Transverse colon (tissue), 4 donors: ENCODE measurements at regions not wholly inside any gene's neighbourhood (a gene's known extent, or its start where the extent isn't known, plus 50 kb on each side); places are given as distances from the start of the nearest gene placed in this dataset.

Source experiments
- DNase-seq: peaks from one replicate; pipeline ENCODE4 v3.0.0-alpha.2; 2019
- H3K27ac ChIP-seq, 4 donors: fragments of 200-600 bp; sonication (generic); 2 replicates each; pipeline ENCODE4 v1.5.1; 2016 to 2018; ENCODE audit warnings: inconsistent platforms in 4 of 4
- H3K27me3 ChIP-seq: fragments of 200-600 bp; sonication (generic); 2 replicates; pipeline ENCODE4 v1.5.1; 2017; ENCODE audit warnings: inconsistent platforms
- H3K36me3 ChIP-seq, 4 donors: fragments of 200-600 bp; sonication (generic); 2 replicates each; pipeline ENCODE4 v1.5.1; 2017 to 2019; ENCODE audit warnings: inconsistent platforms in 4 of 4
- H3K4me1 ChIP-seq, 4 donors: fragments of 200-600 bp; sonication (generic); 2 replicates each; pipeline ENCODE4 v1.5.1; 2017 to 2020; ENCODE audit warnings: inconsistent platforms in 4 of 4
- H3K4me3 ChIP-seq, 4 donors: fragments of 200-600 bp; sonication (generic); 1 replicate in 1 of 4; 2 replicates in 3 of 4; pipeline versions ENCODE4 v1.5.1 to v1.6.1; 2017 to 2019; ENCODE audit warnings: inconsistent platforms in 4 of 4
- H3K9me3 ChIP-seq, 2 donors: fragments of 200-600 bp; sonication (generic); 2 replicates each; pipeline ENCODE4 v1.5.1; 2017 to 2019; ENCODE audit warnings: inconsistent platforms in 2 of 2
- EP300 ChIP-seq: sonication (generic); formaldehyde crosslinking; IDR thresholded peaks from one replicate; pipeline ENCODE4 v1.6.1; 2017; ENCODE audit warnings: antibody characterized with exemption, low read depth
- POLR2A ChIP-seq: fragments of 450-650 bp; IDR thresholded peaks from one replicate; pipeline ENCODE4 v1.6.1; 2016; ENCODE audit warnings: antibody characterized with exemption, mild to moderate bottlenecking, moderate library complexity
- POLR2AphosphoS5 ChIP-seq, 3 donors: sonication (generic); formaldehyde crosslinking; IDR thresholded peaks; one replicate each; pipeline ENCODE4 v1.6.1; 2016; ENCODE audit warnings: antibody characterized with exemption in 3 of 3
- WGBS, 2 donors: methylation state at CpG; one replicate each; pipeline ENCODE4 v1.1.5; 2018; ENCODE audit warnings: low coverage in 1 of 2; 5-methylcytosine and 5-hydroxymethylcytosine counted together
- in situ Hi-C, 4 donors: fragments of 200-750 bp; cut with MboI; loops; one replicate each; pipeline versions ENCODE4 v1.15.0 to v1.15.1; 2017; ENCODE audit warnings: low sequenced_read_pairs in 3 of 4, low pct_ligation_motif_present in 1 of 4, low pct_unique_long_range_greater_than_20kb in 1 of 4
- intact Hi-C: fragments of 100-400 bp; cut with DNase I; formaldehyde crosslinking; loops from one replicate; pipeline ENCODE4 v1.15.1; 2023; ENCODE audit warnings: low total_unique reads
- TF ChIP-seq, protein P1 (sequence below), 5 experiments: fragments of 200-600 bp in 3 of 5; fragments of 450-650 bp in 2 of 5; sonication (generic) in 3 of 5; IDR thresholded peaks; 1 replicate in 2 of 5; 2 replicates in 3 of 5; pipeline ENCODE4 v1.5.1; 2016 to 2017; ENCODE audit warnings: antibody characterized with exemption in 5 of 5, inconsistent platforms in 3 of 5, mild to moderate bottlenecking in 2 of 5, moderate library complexity in 1 of 5

DNA sequence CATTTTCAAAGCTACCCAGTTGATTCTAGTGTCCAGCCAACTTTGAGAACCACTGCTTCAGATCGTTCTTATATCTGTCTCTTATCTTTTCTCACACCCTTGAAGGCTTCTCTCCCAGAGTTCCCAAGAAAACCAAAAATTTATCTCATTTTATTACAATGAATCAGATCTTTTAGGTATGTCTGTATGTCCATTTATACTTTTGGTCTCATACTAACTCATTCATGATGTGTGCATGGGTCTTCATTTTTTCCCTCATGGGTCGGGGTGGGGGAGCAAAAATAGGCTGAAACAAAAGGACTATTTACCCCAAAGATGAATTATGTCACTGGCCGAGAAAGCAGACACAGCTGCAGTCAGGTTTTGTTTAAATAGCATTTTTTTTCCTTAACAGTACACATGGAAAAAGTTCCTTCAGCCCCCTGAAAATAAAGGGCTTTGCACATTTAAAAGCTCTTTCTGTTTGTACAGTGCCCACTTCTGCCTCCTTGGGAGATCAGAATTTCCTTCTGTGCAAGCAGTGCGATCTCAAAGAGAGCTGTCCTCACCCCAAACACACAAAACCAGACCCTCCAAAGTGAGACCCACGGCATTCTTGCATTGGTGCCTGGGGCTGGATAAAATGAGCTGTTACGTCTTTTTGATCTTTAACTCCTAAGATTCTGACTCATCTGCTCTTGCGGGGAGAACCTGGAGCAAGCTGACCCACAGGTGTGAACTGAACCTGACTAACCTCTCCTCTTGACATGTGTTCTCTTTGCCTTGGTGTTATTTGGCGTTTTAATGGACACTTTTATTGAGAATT, 251.2 kb upstream of the ELAC2 start:
- 29 to 52% methylated on average over 3 to 8 of the region's 8 CpGs for WGBS, 2 donors
- intact Hi-C loops = no loop called here

DNA sequence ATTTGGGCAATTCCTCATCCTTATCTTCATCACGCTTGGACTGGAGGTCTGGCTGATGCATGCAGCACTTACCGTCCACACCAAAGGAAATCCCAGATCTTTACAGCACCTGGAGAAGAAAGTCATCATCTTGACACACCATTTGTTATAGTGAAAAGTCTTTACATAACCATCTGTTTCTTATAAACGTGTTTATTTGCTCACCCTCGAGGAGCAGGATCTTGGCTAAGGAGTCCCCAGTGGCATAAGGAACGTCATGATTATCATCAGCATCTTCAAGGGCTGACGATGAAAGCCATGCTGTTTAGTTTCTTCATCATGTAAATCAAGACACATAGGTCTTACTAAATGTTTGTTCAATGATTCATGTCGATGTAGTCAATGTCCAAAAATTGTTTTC, 248.8 kb upstream of the ELAC2 start:
- H3K27ac ChIP-seq = no peak overlapping the region
- 51 to 54% methylated on average over 6 to 7 of the region's 7 CpGs for WGBS, 2 donors
- no peak for DNase-seq
- H3K4me1 ChIP-seq = no peaks in the 10 kb centered on the region
- TF ChIP-seq, protein P1, sequence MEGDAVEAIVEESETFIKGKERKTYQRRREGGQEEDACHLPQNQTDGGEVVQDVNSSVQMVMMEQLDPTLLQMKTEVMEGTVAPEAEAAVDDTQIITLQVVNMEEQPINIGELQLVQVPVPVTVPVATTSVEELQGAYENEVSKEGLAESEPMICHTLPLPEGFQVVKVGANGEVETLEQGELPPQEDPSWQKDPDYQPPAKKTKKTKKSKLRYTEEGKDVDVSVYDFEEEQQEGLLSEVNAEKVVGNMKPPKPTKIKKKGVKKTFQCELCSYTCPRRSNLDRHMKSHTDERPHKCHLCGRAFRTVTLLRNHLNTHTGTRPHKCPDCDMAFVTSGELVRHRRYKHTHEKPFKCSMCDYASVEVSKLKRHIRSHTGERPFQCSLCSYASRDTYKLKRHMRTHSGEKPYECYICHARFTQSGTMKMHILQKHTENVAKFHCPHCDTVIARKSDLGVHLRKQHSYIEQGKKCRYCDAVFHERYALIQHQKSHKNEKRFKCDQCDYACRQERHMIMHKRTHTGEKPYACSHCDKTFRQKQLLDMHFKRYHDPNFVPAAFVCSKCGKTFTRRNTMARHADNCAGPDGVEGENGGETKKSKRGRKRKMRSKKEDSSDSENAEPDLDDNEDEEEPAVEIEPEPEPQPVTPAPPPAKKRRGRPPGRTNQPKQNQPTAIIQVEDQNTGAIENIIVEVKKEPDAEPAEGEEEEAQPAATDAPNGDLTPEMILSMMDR (IDR thresholded peaks at IDR 0.05) = no peak
- TF ChIP-seq EP300 (no peak), POLR2A (no peak), POLR2AphosphoS5 (IDR thresholded peaks at IDR 0.05) (no peak)
- H3K4me3 ChIP-seq = no peak overlapping the region
- intact Hi-C loops (no loop called here), in situ Hi-C loops (no loop called here)
- H3K27me3 ChIP-seq = no peaks in the 10 kb centered on the region
- H3K9me3 ChIP-seq = no peaks in the 10 kb centered on the region
- no peaks in the 10 kb centered on the region for H3K36me3 ChIP-seq

More for the DNA sequence above, 251.2 kb upstream of the ELAC2 start:
- Histone ChIP-seq H3K27ac (no peak overlapping the region), H3K36me3 (no peaks in the 10 kb centered on the region), H3K27me3 (no peaks in the 10 kb centered on the region), H3K4me3 (no peak overlapping the region), H3K9me3 (no peaks in the 10 kb centered on the region), H3K4me1 (no peaks in the 10 kb centered on the region)
- in situ Hi-C loops = no loop called here
- no peak for DNase-seq
- TF ChIP-seq EP300 = no peak

DNA sequence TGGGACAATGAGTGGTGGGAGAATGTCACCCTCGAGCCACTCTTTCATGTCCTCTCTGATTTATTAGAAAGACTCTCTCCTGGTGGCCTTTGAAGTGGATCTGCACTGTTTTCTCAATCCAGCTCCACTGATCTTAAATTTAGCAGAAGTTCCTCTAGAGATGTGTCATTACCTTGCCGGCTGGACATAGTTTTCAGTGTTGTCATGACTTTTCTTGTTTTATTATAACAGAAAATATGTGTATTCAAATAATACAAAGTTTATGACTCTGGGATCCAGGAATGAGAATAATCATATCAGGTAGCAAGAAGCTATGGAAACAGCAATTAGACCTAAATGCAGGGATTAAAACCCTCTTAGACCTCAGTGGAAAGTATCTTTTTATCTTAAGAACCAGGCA, 247.5 kb upstream of the ELAC2 start:
- Histone ChIP-seq H3K4me1 (no peaks in the 10 kb centered on the region), H3K4me3 (no peak overlapping the region), H3K9me3 (no peaks in the 10 kb centered on the region), H3K36me3 (no peaks in the 10 kb centered on the region), H3K27ac (no peak overlapping the region), H3K27me3 (no peaks in the 10 kb centered on the region)
- WGBS, 2 donors = 66 to 67% methylated on average over 2 of the region's 2 CpGs
- DNase-seq = no peak
- TF ChIP-seq, protein P1 (IDR thresholded peaks at IDR 0.05) = no peak
- TF ChIP-seq EP300 (no peak), POLR2AphosphoS5 (IDR thresholded peaks at IDR 0.05) (no peak), POLR2A (no peak)
- intact Hi-C loops = no loop called here
- in situ Hi-C loops = no loop called here

DNA sequence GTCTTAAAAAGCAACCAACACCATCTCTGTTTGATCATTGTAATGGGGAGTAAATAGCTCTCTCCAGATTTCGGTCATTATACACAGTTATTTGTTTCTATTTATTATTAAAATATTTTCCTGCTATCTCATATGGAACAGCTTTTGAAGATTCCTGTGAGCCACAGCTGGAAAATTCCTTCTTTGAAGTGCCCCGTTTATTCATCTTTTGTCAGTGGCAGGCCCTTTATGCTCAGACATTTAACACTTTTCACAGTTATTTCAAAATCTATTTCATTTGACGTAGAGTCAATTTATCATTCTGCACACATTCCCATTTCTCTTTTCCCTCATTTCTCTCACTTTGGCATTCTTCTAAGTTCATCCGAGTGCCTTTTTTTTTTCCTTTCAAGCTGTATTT, 245.9 kb upstream of the ELAC2 start:
- 67 to 71% methylated on average over 4 of the region's 4 CpGs for WGBS, 2 donors
- H3K36me3 ChIP-seq = no peaks in the 10 kb centered on the region
- H3K4me1 ChIP-seq = no peaks in the 10 kb centered on the region
- H3K27ac ChIP-seq = no peak overlapping the region
- intact Hi-C loops = no loop called here
- TF ChIP-seq, protein P1 (IDR thresholded peaks at IDR 0.05) = no peak
- TF ChIP-seq POLR2AphosphoS5 (IDR thresholded peaks at IDR 0.05) (no peak), POLR2A (no peak), EP300 (no peak)
- no peaks in the 10 kb centered on the region for H3K9me3 ChIP-seq
- H3K27me3 ChIP-seq = no peaks in the 10 kb centered on the region
- no peak overlapping the region for H3K4me3 ChIP-seq
- no peak for DNase-seq
- in situ Hi-C loops = no loop called here

DNA sequence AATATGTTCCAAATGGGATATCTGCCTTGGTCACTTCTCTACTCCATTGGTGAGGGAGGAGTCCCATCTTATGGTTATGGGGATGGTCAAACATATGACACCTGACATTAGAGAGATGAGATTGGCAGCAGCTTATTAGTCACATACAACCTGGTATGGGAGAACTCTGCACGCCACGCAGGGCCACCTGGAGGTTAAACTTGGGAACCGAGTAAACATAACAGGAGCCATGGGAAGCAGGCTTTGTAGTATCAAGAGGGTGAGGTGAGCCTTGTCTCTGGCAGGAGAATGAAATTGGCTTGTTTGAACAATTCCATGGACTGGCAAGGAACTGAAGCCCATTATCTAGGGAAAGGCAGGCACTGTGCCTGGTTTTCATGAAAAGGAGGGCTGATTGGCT, 238.7 kb upstream of the ELAC2 start:
- Histone ChIP-seq H3K27me3 (no peaks in the 10 kb centered on the region), H3K27ac (no peak overlapping the region), H3K4me3 (no peak overlapping the region), H3K4me1 (no peaks in the 10 kb centered on the region), H3K36me3 (no peaks in the 10 kb centered on the region), H3K9me3 (no peaks in the 10 kb centered on the region)
- intact Hi-C loops (no loop called here), in situ Hi-C loops (no loop called here)
- TF ChIP-seq EP300 (no peak), POLR2AphosphoS5 (IDR thresholded peaks at IDR 0.05) (no peak)
- TF ChIP-seq, protein P1 (IDR thresholded peaks at IDR 0.05) = no peak
- DNase-seq = no peak
- 81 to 100% methylated on average over 1 to 3 of the region's 3 CpGs for WGBS, 2 donors
